ENCODE measurements at regions not wholly inside any gene's neighbourhood (a gene's known extent, or its start where the extent isn't known, plus 50 kb on each side); places are given as distances from the start of the nearest gene placed in this dataset.

DNA sequence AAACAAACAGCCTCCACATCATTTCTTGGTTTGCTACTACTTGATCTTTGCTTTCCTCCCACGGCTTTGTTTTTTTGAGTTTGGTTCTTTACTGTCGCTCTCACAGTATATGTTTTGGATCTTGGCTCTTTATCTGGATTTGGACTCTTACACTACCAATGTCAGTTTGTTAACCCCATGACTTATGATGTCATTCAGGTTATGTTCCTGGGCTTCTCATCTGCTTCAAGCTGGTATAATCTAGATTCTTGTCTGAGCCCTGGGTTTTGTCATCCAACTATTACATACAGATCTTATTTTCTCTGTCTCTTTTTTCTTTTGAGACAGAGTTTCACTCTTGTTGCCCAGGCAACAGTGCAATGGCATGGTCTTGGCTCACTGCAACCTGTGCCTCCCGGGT lies 482.9 kb upstream of the TEX13C start:
- Histone ChIP-seq H3K27me3 (replicated peaks; ENCODE audit: control insufficient read depth, insufficient read depth, low read length) (peaks cover 3% of the 10 kb centered on the region), H3K4me1 (ENCODE audit: control insufficient read depth, insufficient read depth, low read length) (no peaks in the 10 kb centered on the region)
- DNase-seq (ENCODE audit: low read depth): no peak

DNA sequence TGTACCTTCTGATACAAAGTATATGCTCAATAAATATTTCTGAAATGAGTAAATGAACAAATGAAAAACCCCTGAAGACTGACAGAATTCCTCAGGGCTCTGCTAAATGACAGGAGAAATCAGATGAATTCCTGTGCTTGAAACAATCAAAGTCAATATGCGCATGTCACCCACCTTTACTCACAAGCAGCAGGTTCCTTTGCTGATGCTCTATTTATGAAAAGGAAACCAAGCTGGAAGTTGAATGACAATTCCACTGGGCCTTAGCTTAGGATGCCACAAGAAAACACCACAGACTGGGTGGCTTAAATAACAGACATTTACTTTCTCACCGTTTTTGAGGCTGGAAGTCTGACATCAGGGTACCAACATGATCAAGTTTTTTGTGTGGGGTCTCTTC lies 477.5 kb upstream of the TEX13C start:
- no peaks in the 10 kb centered on the region for H3K36me3 ChIP-seq (ENCODE audit: control insufficient read depth, insufficient read depth, low read length, severe bottlenecking)
- no peak overlapping the region for H3K9ac ChIP-seq (ENCODE audit: low read length)
- no peak overlapping the region for H3K4me3 ChIP-seq (ENCODE audit: low read length)
- no peaks in the 10 kb centered on the region for H3K9me3 ChIP-seq (ENCODE audit: control insufficient read depth, low read length)
- DNase-seq (ENCODE audit: low read depth): no peak
- H3K27me3 ChIP-seq (replicated peaks; ENCODE audit: control insufficient read depth, insufficient read depth, low read length): peaks cover 13% of the 10 kb centered on the region
- no peaks in the 10 kb centered on the region for H3K4me1 ChIP-seq (ENCODE audit: control insufficient read depth, insufficient read depth, low read length)

More for the DNA sequence above, 482.9 kb upstream of the TEX13C start:
- Histone ChIP-seq H3K36me3 (ENCODE audit: control insufficient read depth, insufficient read depth, low read length, severe bottlenecking) (no peaks in the 10 kb centered on the region), H3K9me3 (ENCODE audit: control insufficient read depth, low read length) (no peaks in the 10 kb centered on the region), H3K4me3 (ENCODE audit: low read length) (no peak overlapping the region), H3K9ac (ENCODE audit: low read length) (no peak overlapping the region)

- no peak overlapping the region for H3K9ac ChIP-seq (ENCODE audit: low read length)
- H3K9me3 ChIP-seq (ENCODE audit: control insufficient read depth, low read length): peaks cover 6% of the 10 kb centered on the region
- H3K4me1 ChIP-seq (ENCODE audit: control insufficient read depth, insufficient read depth, low read length): no peaks in the 10 kb centered on the region
- no peak for DNase-seq (ENCODE audit: low read depth)
- no peaks in the 10 kb centered on the region for H3K27me3 ChIP-seq (replicated peaks; ENCODE audit: control insufficient read depth, insufficient read depth, low read length)
- no peaks in the 10 kb centered on the region for H3K36me3 ChIP-seq (ENCODE audit: control insufficient read depth, insufficient read depth, low read length, severe bottlenecking)
- no peak overlapping the region for H3K4me3 ChIP-seq (ENCODE audit: low read length)
Observed at GRCh38 chrX:124860736-124861135, 458.9 kb upstream of the TEX13C start.

DNA sequence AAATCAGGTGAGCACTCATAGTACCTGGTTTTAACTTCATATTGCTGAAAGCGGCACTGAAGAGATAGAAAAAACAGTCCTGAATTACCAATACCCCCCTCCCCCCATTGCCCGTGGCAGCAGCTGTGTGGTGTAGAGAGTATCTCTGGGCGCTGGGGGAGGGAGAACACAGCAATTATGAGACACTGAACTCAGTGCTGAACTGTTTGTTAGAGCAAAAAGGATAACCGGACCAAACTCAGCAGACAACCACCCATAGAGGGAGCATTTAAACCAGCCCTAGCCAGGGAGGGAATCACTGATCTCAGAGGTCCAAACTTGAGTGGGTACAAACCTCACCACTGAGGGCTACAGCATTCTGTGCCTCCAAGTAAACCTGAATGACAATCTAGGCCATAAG lies 457.4 kb upstream of the TEX13C start:
- Histone ChIP-seq H3K9me3 (ENCODE audit: control insufficient read depth, low read length) (peaks cover 7% of the 10 kb centered on the region), H3K4me1 (ENCODE audit: control insufficient read depth, insufficient read depth, low read length) (no peaks in the 10 kb centered on the region), H3K9ac (ENCODE audit: low read length) (no peak overlapping the region), H3K27me3 (replicated peaks; ENCODE audit: control insufficient read depth, insufficient read depth, low read length) (no peaks in the 10 kb centered on the region), H3K4me3 (ENCODE audit: low read length) (no peak overlapping the region), H3K36me3 (ENCODE audit: control insufficient read depth, insufficient read depth, low read length, severe bottlenecking) (no peaks in the 10 kb centered on the region)
- no peak for DNase-seq (ENCODE audit: low read depth)

- H3K9ac ChIP-seq (ENCODE audit: low read length): no peak overlapping the region
- no peaks in the 10 kb centered on the region for H3K27me3 ChIP-seq (replicated peaks; ENCODE audit: control insufficient read depth, insufficient read depth, low read length)
- H3K4me3 ChIP-seq (ENCODE audit: low read length): no peak overlapping the region
- H3K36me3 ChIP-seq (ENCODE audit: control insufficient read depth, insufficient read depth, low read length, severe bottlenecking): no peaks in the 10 kb centered on the region
- peaks cover 17% of the 10 kb centered on the region for H3K9me3 ChIP-seq (ENCODE audit: control insufficient read depth, low read length)
- H3K4me1 ChIP-seq (ENCODE audit: control insufficient read depth, insufficient read depth, low read length): no peaks in the 10 kb centered on the region
- DNase-seq (ENCODE audit: low read depth): no peak
Observed at GRCh38 chrX:124863303-124863702, 456.4 kb upstream of the TEX13C start.

DNA sequence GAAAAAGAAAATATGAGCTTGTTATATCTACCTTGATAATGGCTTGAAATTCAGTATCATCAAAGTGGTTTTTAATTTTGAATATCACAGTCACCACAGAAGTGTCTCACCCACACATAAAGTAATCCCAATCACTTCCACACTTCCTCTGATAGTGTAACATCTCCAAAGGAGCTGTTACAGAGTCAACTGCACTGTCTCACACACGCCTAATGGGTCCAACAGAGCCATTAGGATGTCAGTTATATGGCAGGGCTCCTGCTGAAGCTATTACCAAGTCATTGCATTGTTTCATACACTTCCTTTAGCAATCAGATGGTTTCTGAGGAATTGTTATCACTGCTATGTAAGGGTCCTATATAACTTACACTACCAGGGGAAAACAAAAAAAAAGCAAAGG lies 432.1 kb upstream of the TEX13C start:
- Histone ChIP-seq H3K9ac (ENCODE audit: low read length) (no peak overlapping the region), H3K9me3 (ENCODE audit: control insufficient read depth, low read length) (no peaks in the 10 kb centered on the region), H3K4me1 (ENCODE audit: control insufficient read depth, insufficient read depth, low read length) (no peaks in the 10 kb centered on the region), H3K27me3 (replicated peaks; ENCODE audit: control insufficient read depth, insufficient read depth, low read length) (no peaks in the 10 kb centered on the region), H3K4me3 (ENCODE audit: low read length) (no peak overlapping the region), H3K36me3 (ENCODE audit: control insufficient read depth, insufficient read depth, low read length, severe bottlenecking) (no peaks in the 10 kb centered on the region)
- DNase-seq (ENCODE audit: low read depth): no peak

DNA sequence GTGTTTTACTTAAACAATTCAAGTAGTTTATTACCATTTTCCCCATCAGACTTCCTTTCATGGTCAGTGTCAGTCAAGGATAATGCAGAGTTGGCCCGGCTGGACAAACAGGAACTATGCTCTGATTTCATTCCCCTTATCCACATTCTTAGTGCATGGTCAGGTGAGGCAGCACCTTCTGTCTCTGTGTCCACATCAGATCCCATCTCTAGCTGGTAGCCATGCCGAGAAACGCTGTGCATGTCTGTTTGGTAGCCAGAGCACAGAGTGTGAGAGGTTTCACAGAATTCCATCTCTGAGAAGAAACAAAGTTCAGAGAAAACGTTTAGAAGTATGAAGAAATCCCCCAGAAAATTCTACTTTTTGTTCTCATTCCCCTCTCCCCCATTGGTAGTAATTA lies 423.7 kb upstream of the TEX13C start:
- H3K9me3 ChIP-seq (ENCODE audit: control insufficient read depth, low read length): no peaks in the 10 kb centered on the region
- no peaks in the 10 kb centered on the region for H3K36me3 ChIP-seq (ENCODE audit: control insufficient read depth, insufficient read depth, low read length, severe bottlenecking)
- H3K4me3 ChIP-seq (ENCODE audit: low read length): no peak overlapping the region
- no peak for DNase-seq (ENCODE audit: low read depth)
- no peak overlapping the region for H3K9ac ChIP-seq (ENCODE audit: low read length)
- no peaks in the 10 kb centered on the region for H3K27me3 ChIP-seq (replicated peaks; ENCODE audit: control insufficient read depth, insufficient read depth, low read length)
- H3K4me1 ChIP-seq (ENCODE audit: control insufficient read depth, insufficient read depth, low read length): no peaks in the 10 kb centered on the region

DNA sequence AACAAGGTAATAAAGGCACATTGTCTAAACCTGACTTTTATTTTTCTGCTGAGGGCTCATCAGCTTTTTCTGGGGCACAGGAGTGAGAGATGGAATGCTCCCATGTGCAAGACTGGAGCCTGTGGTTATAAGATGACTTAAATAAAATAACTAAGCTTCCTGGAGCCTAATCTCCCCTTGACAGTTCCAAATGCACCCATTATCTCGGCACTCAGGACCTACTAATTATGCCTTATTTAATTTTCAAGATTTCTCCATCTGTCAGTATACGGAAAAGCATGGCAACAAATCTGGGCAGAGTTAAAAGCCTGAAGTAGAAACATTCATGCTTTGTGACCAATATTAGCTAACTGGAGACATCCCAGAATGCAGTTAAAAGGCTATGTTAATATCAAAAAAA lies 416.7 kb upstream of the TEX13C start:
- DNase-seq (ENCODE audit: low read depth): no peak
- H3K4me3 ChIP-seq (ENCODE audit: low read length): no peak overlapping the region

GRCh38 chrX:124910611-124911010 lies 409.1 kb upstream of the TEX13C start:
- Histone ChIP-seq H3K4me1 (ENCODE audit: control insufficient read depth, insufficient read depth, low read length) (no peaks in the 10 kb centered on the region), H3K4me3 (ENCODE audit: low read length) (no peak overlapping the region), H3K36me3 (ENCODE audit: control insufficient read depth, insufficient read depth, low read length, severe bottlenecking) (no peaks in the 10 kb centered on the region), H3K27me3 (replicated peaks; ENCODE audit: control insufficient read depth, insufficient read depth, low read length) (no peaks in the 10 kb centered on the region), H3K9ac (ENCODE audit: low read length) (no peak overlapping the region), H3K9me3 (ENCODE audit: control insufficient read depth, low read length) (peaks cover 4% of the 10 kb centered on the region)
- no peak for DNase-seq (ENCODE audit: low read depth)

More for the DNA sequence above, 416.7 kb upstream of the TEX13C start:
- Histone ChIP-seq H3K27me3 (replicated peaks; ENCODE audit: control insufficient read depth, insufficient read depth, low read length) (no peaks in the 10 kb centered on the region), H3K36me3 (ENCODE audit: control insufficient read depth, insufficient read depth, low read length, severe bottlenecking) (no peaks in the 10 kb centered on the region), H3K4me1 (ENCODE audit: control insufficient read depth, insufficient read depth, low read length) (no peaks in the 10 kb centered on the region), H3K9me3 (ENCODE audit: control insufficient read depth, low read length) (peaks cover 4% of the 10 kb centered on the region), H3K9ac (ENCODE audit: low read length) (no peak overlapping the region)

DNA sequence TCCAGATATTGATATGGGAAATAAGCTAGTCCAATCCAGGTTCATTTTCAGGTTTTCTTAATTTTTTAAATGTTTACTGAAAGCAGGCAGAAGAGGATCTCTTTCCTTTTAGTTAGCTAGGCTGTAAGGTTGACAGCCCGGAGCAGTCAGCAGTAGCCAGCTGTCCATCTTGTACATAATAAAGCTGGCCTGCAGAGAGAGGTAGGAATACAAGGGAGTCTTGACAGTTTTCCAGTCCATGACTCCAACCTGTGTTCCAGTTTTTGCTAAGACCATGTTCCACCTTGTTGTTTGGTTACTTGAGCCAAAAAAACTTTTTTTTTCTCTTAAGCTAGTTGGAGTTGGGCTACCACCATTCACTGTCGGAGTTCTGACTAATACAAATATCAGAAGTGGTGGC lies 402.7 kb upstream of the TEX13C start:
- Histone ChIP-seq H3K27me3 (replicated peaks; ENCODE audit: control insufficient read depth, insufficient read depth, low read length) (no peaks in the 10 kb centered on the region), H3K4me3 (ENCODE audit: low read length) (no peak overlapping the region), H3K36me3 (ENCODE audit: control insufficient read depth, insufficient read depth, low read length, severe bottlenecking) (no peaks in the 10 kb centered on the region), H3K9me3 (ENCODE audit: control insufficient read depth, low read length) (no peaks in the 10 kb centered on the region), H3K9ac (ENCODE audit: low read length) (no peak overlapping the region), H3K4me1 (ENCODE audit: control insufficient read depth, insufficient read depth, low read length) (no peaks in the 10 kb centered on the region)
- DNase-seq (ENCODE audit: low read depth): no peak

DNA sequence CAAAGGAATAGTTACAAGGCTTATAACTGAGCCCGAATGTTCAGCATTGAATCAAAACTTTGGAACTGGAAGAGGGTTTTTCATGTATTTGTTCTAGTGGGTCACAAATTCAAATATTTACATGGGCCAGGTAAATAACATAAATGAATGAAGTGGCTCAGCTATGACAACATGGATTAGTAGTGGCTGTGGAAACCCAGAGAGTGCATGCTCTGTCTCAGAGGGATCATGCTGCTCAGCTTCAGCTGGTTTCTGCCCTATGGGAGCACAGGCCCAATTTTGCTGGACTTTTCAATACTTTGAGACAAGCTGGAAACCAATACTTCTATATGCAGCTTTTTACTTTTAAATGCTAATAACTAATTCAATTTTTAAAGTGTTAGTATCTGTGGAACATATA lies 394.0 kb upstream of the TEX13C start:
- no peak overlapping the region for H3K4me3 ChIP-seq (ENCODE audit: low read length)
- H3K27me3 ChIP-seq (replicated peaks; ENCODE audit: control insufficient read depth, insufficient read depth, low read length): peaks cover 5% of the 10 kb centered on the region
- DNase-seq (ENCODE audit: low read depth): no peak
- no peaks in the 10 kb centered on the region for H3K4me1 ChIP-seq (ENCODE audit: control insufficient read depth, insufficient read depth, low read length)
- H3K9ac ChIP-seq (ENCODE audit: low read length): no peak overlapping the region
- H3K9me3 ChIP-seq (ENCODE audit: control insufficient read depth, low read length): no peaks in the 10 kb centered on the region
- H3K36me3 ChIP-seq (ENCODE audit: control insufficient read depth, insufficient read depth, low read length, severe bottlenecking): no peaks in the 10 kb centered on the region

- H3K4me3 ChIP-seq (ENCODE audit: low read length): no peak overlapping the region
- H3K4me1 ChIP-seq (ENCODE audit: control insufficient read depth, insufficient read depth, low read length): no peaks in the 10 kb centered on the region
- no peaks in the 10 kb centered on the region for H3K27me3 ChIP-seq (replicated peaks; ENCODE audit: control insufficient read depth, insufficient read depth, low read length)
- H3K36me3 ChIP-seq (ENCODE audit: control insufficient read depth, insufficient read depth, low read length, severe bottlenecking): no peaks in the 10 kb centered on the region
- H3K9me3 ChIP-seq (ENCODE audit: control insufficient read depth, low read length): no peaks in the 10 kb centered on the region
- H3K9ac ChIP-seq (ENCODE audit: low read length): no peak overlapping the region
- no peak for DNase-seq (ENCODE audit: low read depth)
Observed at GRCh38 chrX:124931241-124931640, 388.4 kb upstream of the TEX13C start.

All from adipocyte (in vitro differentiated cells).